Trophoblast cell (in vitro differentiated cells and primary cell): ENCODE measurements at regions not wholly inside any gene's neighbourhood (a gene's known extent, or its start where the extent isn't known, plus 50 kb on each side); places are given as distances from the start of the nearest gene placed in this dataset.

Source experiments
- DNase-seq, 2 donors: peaks; one replicate each; pipeline ENCODE4 v3.0.0-alpha.2; 2016
- H2AFZ ChIP-seq: 2 replicates; pipeline ENCODE4 v1.6.1; 2013; ENCODE audit warnings: low read length, moderate library complexity, mild to moderate bottlenecking; ENCODE audit not compliant: insufficient read depth, poor library complexity
- H2AK5ac ChIP-seq: 2 replicates; pipeline ENCODE4 v1.6.1; 2013; ENCODE audit warnings: mild to moderate bottlenecking, low read length
- H2BK120ac ChIP-seq: 2 replicates; pipeline ENCODE4 v1.6.1; 2013; ENCODE audit warnings: low read length, mild to moderate bottlenecking, moderate library complexity; ENCODE audit not compliant: insufficient read depth, poor library complexity
- H2BK12ac ChIP-seq: 2 replicates; pipeline ENCODE4 v1.6.1; 2013; ENCODE audit warnings: mild to moderate bottlenecking, low read length, moderate library complexity
- H2BK5ac ChIP-seq: 2 replicates; pipeline ENCODE4 v1.6.1; 2013; ENCODE audit warnings: low read length, low read depth, moderate library complexity, mild to moderate bottlenecking; ENCODE audit not compliant: poor library complexity
- H3K14ac ChIP-seq: 2 replicates; pipeline ENCODE4 v1.6.1; 2013; ENCODE audit warnings: mild to moderate bottlenecking, low read length
- H3K18ac ChIP-seq: 2 replicates; pipeline ENCODE4 v1.6.1; 2013; ENCODE audit warnings: mild to moderate bottlenecking, low read length
- H3K23ac ChIP-seq: 2 replicates; pipeline ENCODE4 v1.6.1; 2013; ENCODE audit warnings: low read length
- H3K27ac ChIP-seq: 2 replicates; pipeline ENCODE4 v1.5.1; 2013; ENCODE audit warnings: low read depth, mild to moderate bottlenecking, inconsistent platforms, low read length, moderate library complexity
- H3K27me3 ChIP-seq: 2 replicates; pipeline ENCODE4 v1.6.1; 2013; ENCODE audit warnings: inconsistent platforms, mild to moderate bottlenecking, low read length, moderate library complexity; ENCODE audit not compliant: insufficient read depth
- H3K36me3 ChIP-seq, 2 experiments: 1 replicate in 1 of 2; 2 replicates in 1 of 2; pipeline ENCODE4 v1.6.1; 2013; ENCODE audit warnings: low read length in 2 of 2, mild to moderate bottlenecking in 2 of 2, moderate library complexity in 1 of 2; ENCODE audit not compliant: insufficient read depth in 2 of 2, control insufficient read depth in 1 of 2
- H3K4ac ChIP-seq: 2 replicates; pipeline ENCODE4 v1.6.1; 2013; ENCODE audit warnings: low read depth, mild to moderate bottlenecking, low read length, moderate library complexity
- H3K4me1 ChIP-seq, 2 experiments: 1 replicate in 1 of 2; 2 replicates in 1 of 2; pipeline ENCODE4 v1.6.1; 2013; ENCODE audit warnings: low read length in 2 of 2, mild to moderate bottlenecking in 2 of 2, moderate library complexity in 1 of 2; ENCODE audit not compliant: insufficient read depth in 2 of 2, control insufficient read depth in 1 of 2
- H3K4me2 ChIP-seq: 2 replicates; pipeline ENCODE4 v1.6.1; 2013; ENCODE audit warnings: inconsistent platforms, mild to moderate bottlenecking, low read length, moderate library complexity
- H3K4me3 ChIP-seq: 2 replicates; pipeline ENCODE4 v1.5.1; 2013; ENCODE audit warnings: mild to moderate bottlenecking, low read depth, low read length, inconsistent platforms
- H3K79me1 ChIP-seq: one replicate; pipeline ENCODE4 v1.6.1; 2013; ENCODE audit warnings: low read length
- H3K79me2 ChIP-seq: 2 replicates; pipeline ENCODE4 v1.6.1; 2013; ENCODE audit warnings: low read length, mild to moderate bottlenecking; ENCODE audit not compliant: control insufficient read depth, insufficient read depth, poor library complexity
- H3K9ac ChIP-seq: 2 replicates; pipeline ENCODE4 v1.6.1; 2013; ENCODE audit warnings: mild to moderate bottlenecking, low read length
- H3K9me3 ChIP-seq: 2 replicates; pipeline ENCODE4 v1.6.1; 2013; ENCODE audit warnings: low read depth, mild to moderate bottlenecking, control low read depth, inconsistent platforms, low read length; ENCODE audit not compliant: insufficient read depth
- H4K12ac ChIP-seq: 2 replicates; pipeline ENCODE4 v1.6.1; 2013; ENCODE audit warnings: low read depth, mild to moderate bottlenecking, low read length, moderate library complexity
- H4K8ac ChIP-seq: 2 replicates; pipeline ENCODE4 v1.6.1; 2013; ENCODE audit warnings: low read depth, mild to moderate bottlenecking, low read length, moderate library complexity
- H4K91ac ChIP-seq: one replicate; pipeline ENCODE4 v1.6.1; 2013; ENCODE audit warnings: low read depth, mild to moderate bottlenecking, low read length, moderate library complexity
- WGBS: extraction: QIAGEN DNeasy Blood & Tissue Kit; methylation state at CpG from one replicate; pipeline ENCODE4 v1.1.7; 2013; ENCODE audit warnings: missing lambda C conversion rate; ENCODE audit not compliant: insufficient read length, insufficient coverage; ENCODE audit errors: extremely low coverage; 5-methylcytosine and 5-hydroxymethylcytosine counted together

DNA sequence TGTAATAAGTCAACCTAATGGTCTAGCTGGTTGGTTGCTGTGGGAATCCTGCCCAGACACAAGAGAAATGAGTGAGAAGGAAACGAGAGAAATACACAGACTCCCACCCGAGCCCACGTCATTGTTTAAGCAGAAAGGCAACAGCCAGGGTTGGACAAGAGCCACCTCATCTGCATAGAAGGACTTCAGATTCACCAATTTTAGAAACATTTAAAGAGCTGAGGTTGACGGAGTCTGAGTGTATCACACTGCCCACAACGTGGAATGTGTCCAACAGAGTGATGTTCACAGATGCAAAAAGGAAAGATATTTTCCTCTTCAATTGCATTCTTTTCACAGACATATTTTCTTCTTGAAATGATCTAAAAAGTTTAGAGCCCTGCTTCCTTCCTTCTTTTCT is 349.5 kb downstream of the AGTPBP1 start:
- H3K27ac ChIP-seq, result no peak overlapping the region
- DNase-seq, result no peak
- H3K23ac ChIP-seq, result no peak overlapping the region
- no peak overlapping the region for H2BK12ac ChIP-seq
- H3K79me1 ChIP-seq, result no peaks in the 10 kb centered on the region
- no peaks in the 10 kb centered on the region for H3K9me3 ChIP-seq
- H2BK120ac ChIP-seq, result no peak overlapping the region
- H2BK5ac ChIP-seq, result no peak overlapping the region
- no peaks in the 10 kb centered on the region for H3K36me3 ChIP-seq
- no peaks in the 10 kb centered on the region for H3K79me2 ChIP-seq
- H2AFZ ChIP-seq, result no peak overlapping the region
- H3K9ac ChIP-seq, result no peak overlapping the region
- H4K12ac ChIP-seq, result no peak overlapping the region
- no peak overlapping the region for H3K4ac ChIP-seq
- H4K91ac ChIP-seq, result no peak overlapping the region
- H3K14ac ChIP-seq, result no peak overlapping the region
- no peak overlapping the region for H4K8ac ChIP-seq
- H2AK5ac ChIP-seq, result no peak overlapping the region
- peaks cover 2% of the 10 kb centered on the region in 2 experiments for H3K4me1 ChIP-seq
- H3K4me2 ChIP-seq, result no peak overlapping the region
- no peak overlapping the region for H3K4me3 ChIP-seq
- H3K27me3 ChIP-seq, result no peaks in the 10 kb centered on the region
- no peak overlapping the region for H3K18ac ChIP-seq
- WGBS, result no CpG with 5 or more reads among the region's 5 CpGs

DNA sequence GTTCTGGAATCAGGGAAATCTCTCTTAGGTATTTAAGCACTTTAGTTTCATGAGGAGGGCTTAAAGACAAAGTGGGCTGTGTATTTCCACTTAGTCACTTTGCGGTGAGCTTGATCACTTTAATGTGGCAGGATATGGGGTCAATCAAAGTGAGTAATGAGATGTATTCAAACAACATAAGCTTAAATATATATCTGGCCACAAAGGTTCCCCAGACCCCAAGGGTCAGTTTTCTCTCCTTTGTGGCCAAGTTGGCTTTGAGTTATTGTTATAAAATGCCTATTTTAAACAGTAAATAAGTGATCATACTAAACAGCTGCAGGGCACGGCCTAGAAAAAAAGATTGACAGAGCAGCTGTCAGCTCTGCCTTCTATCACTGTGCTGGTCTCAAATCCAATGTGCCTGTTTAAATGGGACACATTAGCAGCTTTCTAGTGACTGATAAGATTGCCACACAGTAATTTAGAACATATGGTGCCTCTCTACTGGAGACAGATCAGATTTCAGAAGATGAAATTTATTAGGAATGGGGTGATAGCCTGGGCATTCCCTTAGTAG is 363.9 kb downstream of the AGTPBP1 start:
- H3K4me3 ChIP-seq, result no peak overlapping the region
- no peaks in the 10 kb centered on the region for H3K79me1 ChIP-seq
- H3K9ac ChIP-seq, result no peak overlapping the region
- DNase-seq, result no peak
- no peak overlapping the region for H2BK5ac ChIP-seq
- no peak overlapping the region for H3K18ac ChIP-seq
- no peak overlapping the region for H4K8ac ChIP-seq
- H3K27ac ChIP-seq, result no peak overlapping the region
- H2AK5ac ChIP-seq, result no peak overlapping the region
- H3K4me1 ChIP-seq, result peaks cover 2% of the 10 kb centered on the region in 2 experiments
- H3K14ac ChIP-seq, result no peak overlapping the region
- H4K91ac ChIP-seq, result no peak overlapping the region
- WGBS, result no CpG with 5 or more reads among the region's 2 CpGs
- H3K9me3 ChIP-seq, result no peaks in the 10 kb centered on the region
- H3K23ac ChIP-seq, result no peak overlapping the region
- H4K12ac ChIP-seq, result no peak overlapping the region
- no peak overlapping the region for H3K4ac ChIP-seq
- H2BK12ac ChIP-seq, result no peak overlapping the region
- H2BK120ac ChIP-seq, result no peak overlapping the region
- H3K36me3 ChIP-seq, result no peaks in the 10 kb centered on the region
- no peaks in the 10 kb centered on the region for H3K27me3 ChIP-seq
- no peaks in the 10 kb centered on the region for H3K79me2 ChIP-seq
- no peak overlapping the region for H2AFZ ChIP-seq
- no peak overlapping the region for H3K4me2 ChIP-seq

DNA sequence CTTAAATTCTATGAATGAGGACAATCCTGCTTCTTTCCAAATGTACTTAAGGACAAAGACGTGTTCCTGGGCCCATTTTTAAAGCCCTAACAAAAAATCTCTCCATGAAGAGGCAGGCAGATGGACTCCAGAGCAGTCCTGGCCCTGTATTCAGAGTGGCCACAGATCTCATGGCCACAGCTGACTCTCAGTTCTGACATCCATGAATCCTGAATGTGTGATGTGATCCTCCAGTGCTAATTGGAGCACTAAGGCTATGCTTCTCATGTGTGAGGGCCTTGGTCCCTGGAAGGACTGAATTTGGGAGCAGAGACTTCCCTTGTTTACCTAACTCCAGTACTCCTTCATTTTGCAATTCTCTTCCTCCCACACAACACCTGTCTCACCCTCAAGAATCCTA is 373.0 kb downstream of the AGTPBP1 start:
- no peak overlapping the region for H3K14ac ChIP-seq
- H3K79me1 ChIP-seq, result no peaks in the 10 kb centered on the region
- H2BK120ac ChIP-seq, result no peak overlapping the region
- no peak overlapping the region for H3K4me3 ChIP-seq
- no CpG with 5 or more reads among the region's 1 CpG for WGBS
- H3K18ac ChIP-seq, result no peak overlapping the region
- no peak overlapping the region for H3K4ac ChIP-seq
- no peak overlapping the region for H3K27ac ChIP-seq
- H4K8ac ChIP-seq, result no peak overlapping the region
- no peaks in the 10 kb centered on the region for H3K4me1 ChIP-seq
- H2AFZ ChIP-seq, result no peak overlapping the region
- no peak overlapping the region for H2AK5ac ChIP-seq
- no peaks in the 10 kb centered on the region for H3K79me2 ChIP-seq
- no peak overlapping the region for H4K12ac ChIP-seq
- no peak for DNase-seq
- H4K91ac ChIP-seq, result no peak overlapping the region
- H3K9me3 ChIP-seq, result peaks cover 2% of the 10 kb centered on the region
- no peak overlapping the region for H3K23ac ChIP-seq
- no peak overlapping the region for H3K9ac ChIP-seq
- H3K4me2 ChIP-seq, result no peak overlapping the region
- no peaks in the 10 kb centered on the region for H3K27me3 ChIP-seq
- no peak overlapping the region for H2BK5ac ChIP-seq
- no peak overlapping the region for H2BK12ac ChIP-seq
- H3K36me3 ChIP-seq, result no peaks in the 10 kb centered on the region

- Histone ChIP-seq H3K23ac (no peak overlapping the region), H3K4me1 (no peaks in the 10 kb centered on the region), H3K9ac (no peak overlapping the region), H3K4me2 (no peak overlapping the region), H3K27ac (no peak overlapping the region), H3K4ac (no peak overlapping the region), H2BK5ac (no peak overlapping the region), H3K27me3 (no peaks in the 10 kb centered on the region), H2BK120ac (no peak overlapping the region), H3K36me3 (no peaks in the 10 kb centered on the region), H3K18ac (no peak overlapping the region), H3K4me3 (no peak overlapping the region), H3K79me2 (no peaks in the 10 kb centered on the region), H4K12ac (no peak overlapping the region), H4K8ac (no peak overlapping the region), H3K79me1 (no peaks in the 10 kb centered on the region), H2AK5ac (no peak overlapping the region), H2BK12ac (no peak overlapping the region), H2AFZ (no peak overlapping the region), H4K91ac (no peak overlapping the region), H3K9me3 (peaks cover 3% of the 10 kb centered on the region), H3K14ac (no peak overlapping the region)
- whole genome bisulfite sequencing, result no CpG with 5 or more reads among the region's 5 CpGs
- no peak for DNase-seq
These were observed 382.6 kb downstream of the AGTPBP1 start for GRCh38 chr9:85359161-85359560.
